HepG2 (cell line): ENCODE measurements at regions not wholly inside any gene's neighbourhood (a gene's known extent, or its start where the extent isn't known, plus 50 kb on each side); places are given as distances from the start of the nearest gene placed in this dataset.

ENCODE experiments used
- BRF2 ChIP-seq: sonication (generic); formaldehyde crosslinking; IDR thresholded peaks from 2 replicates; pipeline ENCODE4 v1.8.1; 2022; ENCODE audit warnings: mild to moderate bottlenecking, missing genetic modification reagents
- CHD4 ChIP-seq: fragments of 200-600 bp; sonication (generic); IDR thresholded peaks from 2 replicates; pipeline ENCODE4 v1.7.0; 2017; ENCODE audit warnings: mild to moderate bottlenecking, low read length, borderline replicate concordance
- ELF4 ChIP-seq: sonication (generic); formaldehyde crosslinking; IDR thresholded peaks from 2 replicates; pipeline ENCODE4 v1.5.0; 2020; ENCODE audit warnings: missing genetic modification reagents, mild to moderate bottlenecking, moderate library complexity, borderline replicate concordance
- NR3C1 ChIP-seq: sonication (generic); formaldehyde crosslinking; IDR thresholded peaks from 2 replicates; pipeline ENCODE4 v1.4.0; 2020; ENCODE audit warnings: missing genetic modification reagents
- TGIF2 ChIP-seq: IDR thresholded peaks from 2 replicates; pipeline ENCODE4 v1.6.1; 2016; ENCODE audit warnings: control low read depth, missing compliant biosample characterization
- ZBTB46 ChIP-seq: sonication (generic); formaldehyde crosslinking; IDR thresholded peaks from 2 replicates; pipeline ENCODE4 v1.4.0; 2020; ENCODE audit warnings: mild to moderate bottlenecking, missing genetic modification reagents, borderline replicate concordance
- TF ChIP-seq, protein P1 (sequence below): sonication (generic); formaldehyde crosslinking; IDR thresholded peaks from 2 replicates; pipeline ENCODE4 v1.5.0; 2020; ENCODE audit warnings: mild to moderate bottlenecking, missing genetic modification reagents, moderate library complexity

DNA sequence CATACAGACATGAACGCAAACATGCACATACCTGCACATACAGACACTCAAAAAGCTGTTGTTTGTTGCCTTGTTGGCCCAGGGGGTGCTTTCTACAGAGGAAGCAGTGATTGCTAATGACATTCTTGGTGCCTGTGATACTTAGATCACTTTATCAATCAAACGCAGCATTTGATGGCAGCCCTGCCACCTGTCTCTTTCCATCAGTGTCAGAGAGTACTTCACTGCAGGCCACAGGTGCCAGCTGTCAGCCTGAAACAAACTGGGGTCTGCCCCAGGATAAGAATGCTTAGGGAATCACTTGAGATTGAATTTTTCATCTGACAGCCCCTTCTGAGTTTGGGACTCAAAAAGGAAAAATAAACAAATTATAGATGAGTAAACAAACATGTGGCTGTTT is 388.9 kb upstream of the SGCD start:
- TF ChIP-seq, protein P1, sequence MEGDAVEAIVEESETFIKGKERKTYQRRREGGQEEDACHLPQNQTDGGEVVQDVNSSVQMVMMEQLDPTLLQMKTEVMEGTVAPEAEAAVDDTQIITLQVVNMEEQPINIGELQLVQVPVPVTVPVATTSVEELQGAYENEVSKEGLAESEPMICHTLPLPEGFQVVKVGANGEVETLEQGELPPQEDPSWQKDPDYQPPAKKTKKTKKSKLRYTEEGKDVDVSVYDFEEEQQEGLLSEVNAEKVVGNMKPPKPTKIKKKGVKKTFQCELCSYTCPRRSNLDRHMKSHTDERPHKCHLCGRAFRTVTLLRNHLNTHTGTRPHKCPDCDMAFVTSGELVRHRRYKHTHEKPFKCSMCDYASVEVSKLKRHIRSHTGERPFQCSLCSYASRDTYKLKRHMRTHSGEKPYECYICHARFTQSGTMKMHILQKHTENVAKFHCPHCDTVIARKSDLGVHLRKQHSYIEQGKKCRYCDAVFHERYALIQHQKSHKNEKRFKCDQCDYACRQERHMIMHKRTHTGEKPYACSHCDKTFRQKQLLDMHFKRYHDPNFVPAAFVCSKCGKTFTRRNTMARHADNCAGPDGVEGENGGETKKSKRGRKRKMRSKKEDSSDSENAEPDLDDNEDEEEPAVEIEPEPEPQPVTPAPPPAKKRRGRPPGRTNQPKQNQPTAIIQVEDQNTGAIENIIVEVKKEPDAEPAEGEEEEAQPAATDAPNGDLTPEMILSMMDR (CRISPR knock-in tag), result no peak
- TF ChIP-seq TGIF2 (CRISPR knock-in tag) (no peak), ZBTB46 (no peak), CHD4 (no peak), ELF4 (CRISPR knock-in tag) (no peak), BRF2 (CRISPR knock-in tag) (no peak), NR3C1 (CRISPR knock-in tag) (no peak)
